Erythroblast (primary cell): ENCODE measurements at regions not wholly inside any gene's neighbourhood (a gene's known extent, or its start where the extent isn't known, plus 50 kb on each side); places are given as distances from the start of the nearest gene placed in this dataset.

Experiments
- GATA1 ChIP-seq: IDR thresholded peaks from 2 replicates; pipeline ENCODE4 v1.6.1; 2011; ENCODE audit warnings: low read depth, mild to moderate bottlenecking, control low read depth, low read length, moderate library complexity
- POLR2A ChIP-seq: IDR thresholded peaks from 2 replicates; pipeline ENCODE4 v1.6.1; 2011; ENCODE audit warnings: mild to moderate bottlenecking, low read length

- TF ChIP-seq POLR2A (no peak), GATA1 (no peak)
Measured at GRCh38 chr5:82494942-82495341, 216.8 kb upstream of the RPS23 start.
